ENCODE measurements at regions not wholly inside any gene's neighbourhood (a gene's known extent, or its start where the extent isn't known, plus 50 kb on each side); places are given as distances from the start of the nearest gene placed in this dataset.
A peak's percentile ranks its signal among the peaks of the same experiment; 100 is the strongest.

- 96% methylated on average over 10 of the region's 10 CpGs for WGBS
- H3K9me3 ChIP-seq = no peaks in the 10 kb centered on the region
- no peaks in the 10 kb centered on the region for H3K36me3 ChIP-seq
- H3K4me3 ChIP-seq = no peak overlapping the region
- no peak overlapping the region for H3K27ac ChIP-seq
- H3K4me1 ChIP-seq (replicated peaks) = no peaks in the 10 kb centered on the region
- no peaks in the 10 kb centered on the region for H3K27me3 ChIP-seq (replicated peaks; ENCODE audit: insufficient read depth)
- no peak for TF ChIP-seq POLR2A (IDR thresholded peaks at IDR 0.05)
- no peak for TF ChIP-seq CTCF (IDR thresholded peaks at IDR 0.05)
- TF ChIP-seq POLR2AphosphoS5 (IDR thresholded peaks at IDR 0.05) = no peak
- no peak for DNase-seq (ENCODE audit: low spot score)
- intact Hi-C loops (cut with DNase I) = no loop called here
Observed at GRCh38 chr2:120659275-120659977, 76.2 kb upstream of the GLI2 start.

- Histone ChIP-seq H3K9me3 (no peaks in the 10 kb centered on the region), H3K36me3 (no peaks in the 10 kb centered on the region), H3K4me3 (no peak overlapping the region), H3K27me3 (replicated peaks; ENCODE audit: insufficient read depth) (no peaks in the 10 kb centered on the region), H3K4me1 (replicated peaks) (no peaks in the 10 kb centered on the region), H3K27ac (no peak overlapping the region)
- intact Hi-C loops (cut with DNase I) = no loop called here
- 78% methylated on average over 8 of the region's 8 CpGs for WGBS
- TF ChIP-seq POLR2A (IDR thresholded peaks at IDR 0.05) (no peak), POLR2AphosphoS5 (IDR thresholded peaks at IDR 0.05) (no peak), CTCF (IDR thresholded peaks at IDR 0.05) (no peak)
- no peak for DNase-seq (ENCODE audit: low spot score)
Observed at GRCh38 chr2:120660056-120660694, 75.5 kb upstream of the GLI2 start.

- Histone ChIP-seq H3K4me3 (no peak overlapping the region), H3K4me1 (replicated peaks) (no peaks in the 10 kb centered on the region), H3K27me3 (replicated peaks; ENCODE audit: insufficient read depth) (no peaks in the 10 kb centered on the region), H3K27ac (no peak overlapping the region), H3K9me3 (no peaks in the 10 kb centered on the region), H3K36me3 (no peaks in the 10 kb centered on the region)
- intact Hi-C loops (cut with DNase I) = no loop called here
- WGBS = 70% methylated on average over 11 of the region's 11 CpGs
- TF ChIP-seq CTCF (IDR thresholded peaks at IDR 0.05) = no peak
- no peak for DNase-seq (ENCODE audit: low spot score)
Observed at GRCh38 chr2:120660771-120661459, 74.8 kb upstream of the GLI2 start.

- H3K36me3 ChIP-seq = no peaks in the 10 kb centered on the region
- DNase-seq (ENCODE audit: low spot score) = peak; percentile 34
- H3K9me3 ChIP-seq = no peaks in the 10 kb centered on the region
- no peak overlapping the region for H3K4me3 ChIP-seq
- TF ChIP-seq CTCF (IDR thresholded peaks at IDR 0.05) (no peak), POLR2A (IDR thresholded peaks at IDR 0.05) (no peak), POLR2AphosphoS5 (IDR thresholded peaks at IDR 0.05) (no peak)
- WGBS = 7% methylated on average over 13 of the region's 16 CpGs
- no peak overlapping the region for H3K27ac ChIP-seq
- no peaks in the 10 kb centered on the region for H3K4me1 ChIP-seq (replicated peaks)
- intact Hi-C loops (cut with DNase I) = no loop called here
- no peaks in the 10 kb centered on the region for H3K27me3 ChIP-seq (replicated peaks; ENCODE audit: insufficient read depth)
Observed at GRCh38 chr2:120661551-120661950, 74.1 kb upstream of the GLI2 start.
